Activated CD4-positive, alpha-beta T cell treated with anti-CD3 and anti-CD28 coated beads, Interleukin-2, amount 50 U/mL, for 24 hours (primary cell): ENCODE measurements at regions not wholly inside any gene's neighbourhood (a gene's known extent, or its start where the extent isn't known, plus 50 kb on each side); places are given as distances from the start of the nearest gene placed in this dataset.

Source experiments
- DNase-seq, 2 donors: peaks; one replicate each; pipeline ENCODE4 v3.0.0-alpha.2; 2020; ENCODE audit warnings: low read depth in 1 of 2, low spot score in 1 of 2

DNA sequence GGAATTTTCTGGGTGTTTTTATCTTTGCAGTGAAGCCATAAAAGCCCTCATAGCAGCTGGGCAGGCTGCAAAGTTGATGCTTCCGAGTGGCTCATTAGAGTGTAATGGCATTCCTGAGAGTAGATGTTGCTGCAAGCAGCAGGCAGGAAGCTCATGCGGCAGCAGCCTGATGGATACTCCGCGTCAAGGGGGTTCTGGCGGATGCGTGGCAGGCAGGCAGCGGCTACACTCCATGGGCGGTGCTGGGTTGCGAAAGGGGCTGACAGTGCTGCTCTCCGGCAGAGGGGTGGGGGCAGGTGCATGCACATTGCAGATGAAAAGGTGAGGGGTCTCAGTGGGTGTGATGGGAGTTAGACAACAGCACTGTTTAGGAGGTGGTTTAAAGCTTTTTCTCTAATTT lies 93.2 kb upstream of the AJAP1 start:
- no peak for DNase-seq

DNA sequence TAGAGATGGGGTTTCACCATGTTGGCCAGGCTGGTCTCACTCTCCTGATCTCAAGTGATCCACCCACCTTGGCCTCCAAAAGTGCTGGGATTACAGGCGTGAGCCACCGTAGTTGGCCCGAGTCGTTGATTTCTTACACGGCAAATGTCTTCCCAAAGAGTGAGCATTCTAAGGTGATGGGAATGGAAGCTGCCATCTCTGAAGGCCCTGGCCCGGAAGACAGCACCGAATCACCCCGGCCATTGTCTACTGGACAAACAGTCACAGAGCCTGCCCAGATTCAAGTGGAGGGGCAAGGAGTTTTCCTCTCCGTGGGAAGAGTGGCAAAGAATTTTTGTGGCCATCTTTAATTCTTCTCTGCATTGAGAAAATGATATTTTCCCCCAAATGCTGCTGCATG lies 92.1 kb upstream of the AJAP1 start:
- DNase-seq = no peak

DNA sequence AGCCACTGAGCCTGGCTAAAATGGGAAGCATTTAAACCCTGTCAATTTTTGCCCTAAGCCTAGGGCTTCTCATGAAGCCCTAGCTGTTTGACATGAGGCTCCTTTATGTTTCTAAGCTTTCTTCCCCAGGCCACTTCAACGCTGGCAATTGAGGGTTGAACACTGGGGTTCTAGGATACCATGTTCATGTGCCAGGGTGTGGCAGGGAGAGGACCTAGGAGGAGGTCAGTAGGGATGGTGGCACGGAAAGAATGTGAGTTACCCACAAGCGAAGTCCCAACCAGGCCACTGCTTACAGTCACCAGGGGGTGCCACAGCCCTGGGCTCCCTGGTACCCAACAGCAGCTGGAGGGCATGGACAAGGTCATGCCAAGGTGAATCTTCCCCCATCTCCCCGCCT lies 90.8 kb upstream of the AJAP1 start:
- DNase-seq = no peak

DNA sequence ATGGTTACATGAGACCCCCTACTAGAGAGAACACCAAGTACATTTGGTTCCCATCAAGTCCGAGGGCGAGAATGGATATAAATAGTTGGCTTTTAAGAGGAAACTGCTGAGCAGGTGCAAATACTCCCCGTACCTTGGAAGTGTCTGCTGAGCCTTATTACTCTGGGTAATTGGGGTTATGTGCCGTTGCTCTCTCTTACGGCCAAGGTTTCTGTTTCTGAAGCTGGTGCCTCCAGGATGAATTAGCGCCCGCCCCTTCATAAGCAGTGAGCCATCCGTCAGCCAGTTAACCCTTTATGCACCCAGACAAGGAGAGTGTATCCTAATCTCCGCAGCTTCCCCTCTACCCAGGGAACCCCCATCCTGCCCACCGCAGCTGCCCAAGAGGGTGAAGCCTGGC lies 90.4 kb upstream of the AJAP1 start:
- DNase-seq = no peak

DNA sequence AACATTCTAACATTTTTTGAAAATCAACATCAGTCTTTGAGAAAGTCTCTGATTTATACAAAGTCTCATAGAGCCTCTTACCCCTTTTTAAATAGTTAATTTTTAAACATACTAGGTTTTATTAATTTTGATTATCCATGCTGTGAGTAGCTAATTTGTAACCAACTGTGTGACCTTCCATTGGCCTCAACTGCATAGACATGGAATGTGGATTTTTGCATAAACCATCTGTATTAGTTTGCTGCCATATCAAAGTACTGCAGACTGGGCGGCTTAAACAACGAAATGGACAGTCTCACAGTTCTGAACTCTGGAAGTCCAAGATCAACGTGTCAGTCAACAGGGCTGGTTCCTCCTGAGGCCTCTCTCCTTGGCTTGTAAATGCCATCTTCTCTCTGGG lies 89.2 kb upstream of the AJAP1 start:
- DNase-seq = no peak

DNA sequence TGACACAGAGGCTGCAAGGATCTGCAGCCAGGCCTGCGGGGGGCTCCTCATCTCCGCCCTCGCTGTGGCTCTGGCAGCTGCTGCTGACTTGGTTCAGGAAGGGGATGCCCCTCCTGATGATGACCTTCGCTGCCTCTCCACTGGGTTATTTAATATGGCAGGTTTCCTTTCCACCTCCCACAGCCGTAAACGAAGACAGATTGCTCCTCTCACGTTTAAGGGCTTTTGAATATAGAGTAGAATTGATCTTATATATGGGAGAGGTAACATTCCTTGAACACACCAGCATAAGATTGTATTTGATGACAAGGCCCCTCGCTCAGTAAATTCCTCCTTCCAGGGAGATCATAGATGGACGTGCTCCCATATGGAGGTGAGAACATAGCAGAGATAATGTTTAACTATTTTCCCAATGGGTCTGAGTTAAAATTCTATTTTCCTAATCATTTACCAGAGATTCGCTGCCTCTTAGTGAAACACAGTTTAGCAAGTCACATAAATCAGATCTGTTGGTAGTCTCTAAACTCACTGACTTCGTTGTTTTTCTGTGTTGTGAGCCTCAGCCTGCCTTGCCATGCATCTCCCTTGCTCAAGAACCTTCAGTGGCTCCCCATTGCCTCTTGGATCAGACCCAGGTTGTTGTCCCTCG lies 88.5 kb upstream of the AJAP1 start:
- DNase-seq = no peak

DNA sequence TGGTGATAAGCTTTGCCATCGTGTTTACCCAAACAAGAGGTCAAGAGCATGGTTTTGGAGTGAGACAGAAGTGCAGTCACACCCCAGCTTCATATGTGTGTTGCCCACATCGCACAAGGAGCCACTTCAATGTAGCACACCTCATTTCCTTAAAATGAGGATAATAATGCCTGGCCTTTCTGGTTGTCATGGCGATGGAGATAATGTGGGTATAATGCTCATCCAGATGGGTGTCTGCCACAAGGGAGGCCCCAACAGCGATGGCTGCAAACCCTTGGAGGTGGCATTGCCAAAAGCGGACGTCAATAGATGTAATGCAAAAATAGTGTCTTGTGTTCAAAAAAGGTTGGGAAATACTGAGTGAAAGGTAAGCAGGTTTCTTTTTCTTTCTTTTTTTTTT lies 83.1 kb upstream of the AJAP1 start:
- no peak for DNase-seq

DNA sequence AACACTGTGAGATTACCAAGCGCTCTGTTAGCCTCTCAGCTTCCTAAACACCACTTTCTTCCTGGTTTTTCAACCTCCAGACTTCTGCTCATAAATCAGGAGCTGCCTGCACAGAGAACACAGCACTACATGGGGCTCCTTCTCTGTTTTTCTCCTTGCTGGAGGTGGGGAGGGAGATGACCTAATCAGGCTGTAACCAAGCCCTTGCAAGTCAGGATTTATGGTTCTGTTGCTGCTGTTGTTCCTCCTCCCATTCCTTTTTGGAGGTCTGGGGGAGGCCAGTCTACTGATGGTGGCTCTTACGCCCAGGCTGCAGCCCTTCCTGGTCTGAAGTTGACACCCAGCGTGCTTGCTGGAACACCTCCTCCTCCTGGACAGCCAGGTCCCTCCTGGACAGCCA lies 80.9 kb upstream of the AJAP1 start:
- DNase-seq = no peak

DNA sequence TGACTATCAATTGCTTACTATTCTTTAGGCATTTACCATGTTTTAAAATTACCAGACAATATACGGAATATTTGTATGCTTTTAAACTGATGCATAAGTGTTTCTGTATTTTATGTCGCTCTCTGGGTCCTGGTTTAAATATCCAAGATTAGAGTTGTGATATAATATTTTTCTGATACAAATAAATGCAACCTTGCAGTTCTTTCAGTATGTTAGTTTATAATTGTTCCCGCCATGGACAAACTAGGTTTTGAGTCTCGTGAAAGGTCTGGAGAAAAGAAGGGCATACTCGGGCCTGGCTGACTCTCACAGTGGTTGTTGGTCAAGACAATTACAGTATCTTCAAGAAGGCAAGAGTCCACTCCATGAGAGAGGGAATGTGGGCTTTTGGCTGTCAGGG lies 72.6 kb upstream of the AJAP1 start:
- DNase-seq = no peak

DNA sequence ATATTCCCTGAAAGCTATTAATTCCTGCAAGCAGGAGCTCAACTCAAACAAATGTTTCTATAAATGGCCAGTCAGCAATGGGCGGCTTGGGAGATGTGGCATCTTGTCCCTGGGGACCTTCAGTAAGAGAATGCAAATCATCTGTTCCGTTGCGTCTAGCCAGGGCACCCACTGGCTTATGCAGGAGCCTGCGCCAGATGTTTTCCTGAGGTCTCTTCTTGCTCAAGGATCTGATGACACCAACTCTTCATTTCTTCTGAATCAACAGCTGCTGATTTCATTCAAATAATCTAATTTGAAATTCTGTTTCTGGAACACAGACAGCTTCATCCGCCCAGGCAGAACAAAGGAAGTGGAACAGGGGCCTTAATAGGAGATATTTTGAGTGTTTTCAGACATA lies 70.0 kb upstream of the AJAP1 start:
- no peak for DNase-seq

DNA sequence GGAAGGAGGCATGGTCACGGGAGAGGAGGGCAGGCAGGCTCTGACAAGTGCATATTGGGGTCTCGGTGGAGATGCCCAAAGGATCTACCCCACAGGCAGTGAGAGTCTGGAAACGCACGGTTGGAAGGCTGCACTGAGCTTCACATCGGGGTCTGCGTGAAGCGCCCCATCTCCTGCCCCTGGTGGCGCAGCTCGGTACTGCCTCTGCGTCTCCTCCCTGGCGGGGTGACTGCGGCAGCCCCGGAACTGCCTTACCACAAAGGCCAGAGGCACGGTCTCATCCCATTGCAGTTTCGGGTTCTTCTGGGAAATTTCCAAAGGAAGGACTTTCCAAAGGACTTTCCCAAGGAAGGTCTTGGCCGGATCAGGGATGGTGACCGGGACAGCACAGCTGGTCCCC lies 69.2 kb upstream of the AJAP1 start:
- DNase-seq = peak in 1 of 2 donors; percentile 14

DNA sequence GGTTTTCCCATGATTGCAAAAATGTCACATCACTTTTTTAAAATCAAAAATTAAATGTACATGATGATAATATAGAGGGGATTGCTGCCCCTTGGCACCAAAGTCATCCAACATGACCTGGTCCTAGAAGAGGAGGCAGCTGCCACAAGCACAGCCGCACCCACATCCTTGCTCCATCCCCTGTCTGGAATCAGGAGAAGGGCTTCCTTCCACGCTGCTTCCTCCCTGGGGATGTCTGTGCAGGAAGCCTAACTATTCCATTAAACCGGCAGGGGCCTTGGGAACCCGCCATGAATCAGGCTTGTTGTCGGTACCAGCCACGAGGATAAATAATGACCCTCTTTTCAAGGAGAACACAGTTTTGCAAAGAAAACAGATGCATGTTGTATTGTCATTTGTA lies 68.7 kb upstream of the AJAP1 start:
- no peak for DNase-seq

DNA sequence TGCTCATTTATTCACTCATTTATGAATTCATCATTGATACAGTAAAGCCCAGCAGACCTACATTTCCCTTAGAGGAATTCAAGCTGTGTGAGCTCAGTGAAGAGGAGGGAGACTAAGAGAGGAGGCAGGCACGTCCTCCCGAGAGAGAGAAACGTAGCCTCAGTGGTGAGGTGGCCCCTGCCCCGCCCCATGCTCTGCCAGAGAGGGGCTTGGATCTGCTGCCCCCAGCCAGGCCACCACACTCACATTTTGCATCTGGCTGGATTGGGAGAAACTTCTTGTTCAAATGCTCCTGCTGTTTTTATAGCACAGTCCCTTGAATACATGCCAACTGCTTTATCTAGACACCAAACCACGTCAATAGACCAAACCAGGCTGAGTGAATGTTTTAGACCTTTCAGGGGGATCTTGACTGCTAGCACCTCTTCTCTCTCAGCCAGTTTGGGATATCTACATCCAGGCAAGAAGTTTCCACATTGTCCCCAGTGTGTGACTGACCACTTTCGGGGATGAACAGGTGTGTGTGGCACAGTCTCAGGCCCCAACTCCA lies 67.7 kb upstream of the AJAP1 start:
- DNase-seq = no peak

DNA sequence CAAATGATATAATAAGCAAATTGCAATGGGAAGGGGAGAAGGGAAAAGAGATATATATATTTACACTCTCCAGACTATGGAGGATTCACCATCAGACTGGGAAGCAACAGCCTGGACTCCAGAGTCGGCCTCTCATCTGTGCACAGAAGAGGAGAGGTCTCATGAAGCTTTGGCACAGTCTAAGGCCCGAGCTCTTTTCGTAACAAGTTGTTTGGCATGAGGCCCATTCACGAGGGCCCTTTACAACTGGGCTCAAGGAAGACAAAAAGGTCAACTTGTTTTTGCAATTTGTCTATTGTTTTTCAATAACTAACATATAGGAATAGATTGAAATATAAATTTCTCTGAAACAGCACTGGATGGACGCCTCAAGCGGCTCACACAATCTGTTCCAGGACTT lies 66.7 kb upstream of the AJAP1 start:
- DNase-seq = no peak

DNA sequence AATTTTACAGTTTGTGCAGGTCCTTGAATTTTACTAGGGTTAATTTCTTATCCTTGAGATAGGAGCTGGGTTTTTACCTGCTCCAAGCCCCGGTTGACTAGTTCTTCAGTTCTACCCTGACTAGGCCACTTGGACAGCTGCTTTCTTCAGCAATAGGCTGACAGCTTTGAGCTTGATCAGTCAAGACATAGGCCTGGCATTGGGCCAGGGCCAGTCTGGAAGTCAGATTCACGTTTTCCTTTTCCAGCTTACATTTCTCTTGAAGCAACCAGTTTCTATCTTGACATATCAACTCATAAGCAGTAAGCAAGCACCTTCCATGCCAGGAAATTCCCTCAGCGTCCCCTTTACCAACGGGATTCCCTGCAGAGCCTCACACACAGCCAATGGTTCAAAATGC lies 63.7 kb upstream of the AJAP1 start:
- no peak for DNase-seq

DNA sequence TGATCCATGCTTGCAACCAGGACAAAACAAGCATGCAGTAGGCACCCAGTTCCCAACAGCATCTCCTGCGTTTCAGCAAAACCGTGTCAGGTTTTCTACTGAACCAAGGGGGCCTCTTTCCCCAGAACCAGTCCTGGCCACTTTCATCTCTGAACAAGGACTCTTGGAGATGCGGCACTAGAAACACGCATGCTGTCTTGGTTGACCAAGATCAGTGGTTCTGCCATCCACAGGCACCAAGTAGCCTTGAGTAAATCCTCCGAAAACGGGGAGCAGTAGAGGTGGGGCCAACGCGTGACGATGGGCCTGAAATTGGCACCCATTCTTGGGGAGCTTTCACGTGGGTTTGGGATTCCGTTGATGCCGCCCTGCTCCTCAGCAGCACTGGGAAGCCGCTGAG lies 62.5 kb upstream of the AJAP1 start:
- DNase-seq = no peak

DNA sequence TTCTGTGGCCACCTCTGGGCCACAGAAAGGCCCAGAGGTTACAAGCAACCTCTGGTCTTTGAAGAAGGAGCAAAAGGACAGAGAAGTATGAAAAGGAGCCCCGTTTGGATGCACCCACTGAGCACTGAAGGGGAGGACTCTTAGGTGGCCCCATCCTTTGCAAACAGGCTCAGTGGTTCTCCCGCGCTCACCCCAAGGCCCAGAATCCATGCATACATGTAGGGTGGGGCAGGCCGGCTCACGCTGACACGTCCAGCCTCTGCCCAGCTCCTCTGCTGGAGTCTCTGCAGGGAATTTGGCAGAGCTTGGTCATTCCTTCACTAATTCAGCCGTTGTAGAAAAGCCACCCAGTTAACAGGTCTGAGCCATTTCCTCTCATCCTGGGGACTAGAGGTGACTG lies 61.3 kb upstream of the AJAP1 start:
- no peak for DNase-seq

DNA sequence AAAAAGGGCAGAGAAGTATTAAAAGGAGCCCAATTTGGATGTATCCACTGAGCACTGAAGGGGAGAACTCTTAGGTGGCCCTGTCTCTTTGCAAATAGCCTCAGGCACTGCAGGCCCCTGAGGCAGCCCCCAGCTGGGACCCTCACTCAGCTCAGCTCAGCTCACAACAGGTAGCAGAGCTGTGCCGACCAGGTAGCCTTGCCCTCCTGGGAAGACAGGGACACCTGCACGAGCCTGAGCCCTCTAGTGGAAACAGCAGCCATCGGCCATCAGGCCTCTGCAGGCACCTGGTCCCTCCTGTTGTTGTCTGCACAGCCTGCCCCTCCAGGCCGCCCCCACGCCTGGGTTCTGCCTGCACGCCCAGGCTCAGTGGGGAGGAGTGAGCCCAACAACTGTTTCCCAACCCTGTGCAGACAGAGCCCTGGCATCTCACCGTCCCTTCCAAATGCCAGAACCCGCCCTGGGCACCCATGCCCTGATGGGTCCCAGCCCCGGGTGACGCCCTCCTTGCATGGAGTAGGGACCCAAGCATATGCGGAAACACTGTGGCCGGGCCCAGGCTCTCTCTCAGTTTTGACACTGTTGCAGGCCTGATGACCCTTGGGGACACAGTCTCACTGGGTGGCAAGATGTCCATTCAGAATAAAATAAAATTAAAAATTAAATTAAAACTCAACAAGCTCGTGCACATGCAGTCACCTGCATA lies 60.0 kb upstream of the AJAP1 start:
- DNase-seq = no peak

DNA sequence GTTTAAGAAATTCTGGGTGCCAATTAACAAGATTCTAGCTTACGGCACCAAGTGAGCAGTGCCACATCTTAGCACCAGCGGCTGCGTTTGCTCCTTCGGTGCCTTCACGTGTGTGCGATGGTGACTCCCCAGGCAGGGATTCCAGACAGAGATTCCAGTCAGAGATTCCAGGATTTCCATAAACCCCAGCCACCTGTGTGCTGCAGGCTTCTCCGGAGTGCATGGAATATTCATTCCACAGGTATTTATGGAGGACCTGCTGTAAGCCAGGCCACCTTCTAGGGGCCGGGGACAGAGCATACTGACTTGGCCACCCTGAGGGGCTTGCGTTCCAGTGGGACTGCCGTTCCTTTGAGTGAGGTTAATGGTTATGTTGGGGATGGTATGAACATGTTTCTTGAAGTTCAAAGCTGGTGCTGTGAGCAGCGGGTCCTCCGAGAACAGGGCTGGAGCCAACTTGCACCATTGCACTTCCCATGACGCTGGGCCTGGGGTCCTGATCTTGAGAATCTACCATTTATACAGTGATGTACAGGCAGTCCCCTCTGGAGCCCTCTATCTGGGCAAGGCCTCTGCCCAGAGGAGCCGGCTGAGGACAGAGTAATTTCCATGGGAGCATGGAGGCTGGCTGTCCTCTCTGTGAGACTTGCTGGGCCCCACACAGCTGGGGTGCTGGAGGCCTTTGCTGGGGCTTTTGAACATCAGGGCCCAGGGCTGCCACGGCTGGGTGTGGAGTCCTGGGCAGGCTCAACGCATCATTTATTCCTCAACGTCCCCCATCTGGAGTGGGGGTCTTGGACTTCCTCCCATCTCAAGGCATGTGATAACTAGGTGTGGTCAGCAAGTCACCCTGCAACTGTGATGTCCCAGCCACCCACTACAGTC lies 58.8 kb upstream of the AJAP1 start:
- DNase-seq = no peak

DNA sequence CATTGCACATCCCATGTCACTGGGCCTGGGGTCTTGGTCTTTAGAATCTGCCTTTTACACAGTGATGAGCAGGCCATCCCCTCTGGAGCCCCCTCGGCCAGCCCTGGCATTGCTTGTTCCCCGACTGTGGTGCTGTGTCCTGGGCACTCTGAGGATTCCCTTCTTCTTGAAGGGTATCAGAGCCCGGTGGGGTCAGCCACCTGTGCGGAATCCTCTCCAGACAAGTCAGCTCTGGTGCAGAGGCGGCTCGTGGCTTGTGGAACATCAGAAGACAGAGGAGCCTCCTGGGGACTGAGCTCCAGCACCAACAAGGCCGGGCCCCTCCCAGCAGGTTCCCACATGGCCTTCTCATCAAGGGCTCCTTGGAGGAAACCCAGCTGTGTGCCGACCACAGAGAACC lies 57.9 kb upstream of the AJAP1 start:
- no peak for DNase-seq

DNA sequence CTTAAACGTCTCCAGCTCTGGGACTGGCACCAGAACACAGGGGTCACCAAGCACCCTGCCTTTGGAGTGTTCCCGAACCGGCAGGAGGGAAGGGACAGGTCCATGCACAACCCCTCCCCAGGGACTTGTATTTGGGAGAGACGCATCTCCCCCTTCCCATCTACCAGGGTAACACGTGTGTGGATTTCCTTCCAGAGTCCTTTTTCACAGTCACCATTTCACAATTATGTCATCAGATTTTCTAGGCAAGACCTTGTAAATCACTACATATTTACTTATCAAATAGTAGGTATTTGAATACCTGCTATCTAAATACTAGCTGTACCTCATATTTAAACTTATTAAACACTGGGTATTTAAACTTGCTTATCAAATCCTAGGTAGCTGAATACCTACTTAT lies 57.4 kb upstream of the AJAP1 start:
- DNase-seq = no peak

DNA sequence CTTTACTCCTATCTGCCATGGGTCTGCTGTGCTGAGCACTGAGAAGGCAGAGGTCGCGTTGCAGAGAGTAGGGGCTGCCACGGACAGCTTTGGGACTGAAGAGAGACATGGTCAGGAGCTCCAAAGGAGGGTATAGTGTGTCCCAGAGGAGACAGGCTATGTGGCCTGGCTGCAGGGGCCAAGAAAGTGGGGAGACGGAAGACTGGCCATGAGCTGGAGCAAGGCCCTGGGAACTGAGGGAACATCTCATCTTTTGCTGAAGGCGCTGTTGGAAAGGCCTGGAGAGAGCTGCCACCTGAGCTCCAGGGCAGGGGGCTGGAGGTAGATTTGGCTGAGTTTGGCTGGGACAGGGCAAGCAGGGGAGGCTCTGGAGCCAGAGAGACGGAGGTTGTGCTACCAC lies 55.8 kb upstream of the AJAP1 start:
- DNase-seq = no peak
